DOHH2 (cell line): ENCODE measurements at regions not wholly inside any gene's neighbourhood (a gene's known extent, or its start where the extent isn't known, plus 50 kb on each side); places are given as distances from the start of the nearest gene placed in this dataset.

Experiments used
- H3F3A ChIP-seq: fragments of 200-600 bp; sonication (generic), shearing (Covaris generic); 2 replicates; pipeline ENCODE4 v1.6.0; 2016; ENCODE audit warnings: antibody characterized with exemption, mild to moderate bottlenecking; ENCODE audit not compliant: control insufficient read depth, insufficient read depth
- H3K27ac ChIP-seq: fragments of 200-600 bp; sonication (generic); 2 replicates; pipeline ENCODE4 v1.5.1; 2014; ENCODE audit warnings: low read depth, mild to moderate bottlenecking, low read length, moderate library complexity
- H3K27me3 ChIP-seq: fragments of 200-600 bp; sonication (generic); 2 replicates; pipeline ENCODE4 v1.6.1; 2014; ENCODE audit warnings: mild to moderate bottlenecking, low read length, mixed read lengths; ENCODE audit not compliant: control insufficient read depth
- H3K36me3 ChIP-seq: fragments of 200-600 bp; sonication (generic); 2 replicates; pipeline ENCODE4 v1.6.1; 2014; ENCODE audit warnings: mild to moderate bottlenecking, low read length, moderate library complexity, mixed read lengths; ENCODE audit not compliant: control insufficient read depth
- H3K4me1 ChIP-seq: fragments of 200-600 bp; sonication (generic); 2 replicates; pipeline ENCODE4 v1.6.1; 2014; ENCODE audit warnings: mild to moderate bottlenecking, low read length, mixed read lengths; ENCODE audit not compliant: control insufficient read depth
- H3K4me2 ChIP-seq: fragments of 200-600 bp; sonication (generic); 2 replicates; pipeline ENCODE4 v1.6.0; 2014; ENCODE audit warnings: mild to moderate bottlenecking, low read length, moderate library complexity
- H3K4me3 ChIP-seq: fragments of 200-600 bp; sonication (generic); 2 replicates; pipeline ENCODE4 v1.5.1; 2014; ENCODE audit warnings: mild to moderate bottlenecking, low read length, mixed read lengths
- H3K79me2 ChIP-seq: fragments of 200-600 bp; sonication (generic); 2 replicates; pipeline ENCODE4 v1.6.1; 2014; ENCODE audit warnings: mild to moderate bottlenecking, low read length, mixed read lengths; ENCODE audit not compliant: control insufficient read depth
- H3K9me2 ChIP-seq: fragments of 200-600 bp; sonication (generic); replicated peaks from 2 replicates; pipeline ENCODE4 v1.6.1; 2014; ENCODE audit warnings: mild to moderate bottlenecking, low read length, mixed read lengths; ENCODE audit not compliant: control insufficient read depth
- H3K9me3 ChIP-seq: fragments of 200-600 bp; sonication (generic); 2 replicates; pipeline ENCODE4 v1.6.1; 2014; ENCODE audit warnings: antibody characterized with exemption, low read length, mixed read lengths; ENCODE audit not compliant: control insufficient read depth, insufficient read depth
- H4K20me1 ChIP-seq: fragments of 200-600 bp; sonication (generic); 2 replicates; pipeline ENCODE4 v1.6.0; 2014; ENCODE audit warnings: low read depth, mild to moderate bottlenecking, antibody characterized with exemption, low read length, moderate library complexity; ENCODE audit not compliant: control insufficient read depth, insufficient read depth
- EZH2phosphoT487 ChIP-seq: fragments of 200-600 bp; sonication (generic); IDR thresholded peaks from 2 replicates; pipeline ENCODE4 v1.6.1; 2017; ENCODE audit warnings: borderline replicate concordance, mild to moderate bottlenecking, antibody characterized with exemption, low read length, moderate library complexity, mixed read lengths
- TF ChIP-seq, protein P1 (sequence below): fragments of 200-600 bp; sonication (generic); IDR thresholded peaks from one replicate; pipeline ENCODE4 v1.5.1; 2014; ENCODE audit warnings: antibody characterized with exemption, mild to moderate bottlenecking, low read depth, low read length; ENCODE audit not compliant: poor library complexity, severe bottlenecking

DNA sequence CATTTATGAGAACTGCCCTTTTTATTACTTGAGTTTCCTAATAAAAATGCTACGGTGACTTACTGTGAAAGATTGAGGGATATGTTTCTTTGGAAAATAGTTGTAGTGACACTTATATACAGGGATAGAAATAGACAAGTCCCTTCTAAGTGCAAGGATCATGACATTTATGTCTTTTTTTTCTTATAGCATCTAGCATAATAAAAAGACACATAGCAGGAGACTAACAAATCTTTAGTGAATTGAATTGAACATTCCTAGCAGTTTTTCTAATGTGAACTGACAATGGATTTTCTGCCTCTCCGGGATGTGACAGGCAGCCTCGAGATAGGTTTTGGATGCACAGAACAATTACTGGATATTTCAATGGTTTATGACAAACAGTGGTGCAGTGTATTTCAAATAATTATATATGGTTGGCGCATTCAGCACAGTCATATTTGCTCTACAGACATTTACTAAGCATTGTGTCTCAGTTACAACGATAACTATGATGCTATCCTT, 562.8 kb downstream of the ADCYAP1 start:
- Histone ChIP-seq H3K4me3 (no peak overlapping the region), H3K9me3 (no peaks in the 10 kb centered on the region), H3K4me1 (no peaks in the 10 kb centered on the region), H3K79me2 (no peaks in the 10 kb centered on the region), H3K36me3 (no peaks in the 10 kb centered on the region), H3K9me2 (no peaks in the 10 kb centered on the region), H3K27me3 (no peaks in the 10 kb centered on the region), H3F3A (no peaks in the 10 kb centered on the region), H4K20me1 (no peaks in the 10 kb centered on the region), H3K27ac (no peak overlapping the region), H3K4me2 (no peak overlapping the region)
- TF ChIP-seq, protein P1, sequence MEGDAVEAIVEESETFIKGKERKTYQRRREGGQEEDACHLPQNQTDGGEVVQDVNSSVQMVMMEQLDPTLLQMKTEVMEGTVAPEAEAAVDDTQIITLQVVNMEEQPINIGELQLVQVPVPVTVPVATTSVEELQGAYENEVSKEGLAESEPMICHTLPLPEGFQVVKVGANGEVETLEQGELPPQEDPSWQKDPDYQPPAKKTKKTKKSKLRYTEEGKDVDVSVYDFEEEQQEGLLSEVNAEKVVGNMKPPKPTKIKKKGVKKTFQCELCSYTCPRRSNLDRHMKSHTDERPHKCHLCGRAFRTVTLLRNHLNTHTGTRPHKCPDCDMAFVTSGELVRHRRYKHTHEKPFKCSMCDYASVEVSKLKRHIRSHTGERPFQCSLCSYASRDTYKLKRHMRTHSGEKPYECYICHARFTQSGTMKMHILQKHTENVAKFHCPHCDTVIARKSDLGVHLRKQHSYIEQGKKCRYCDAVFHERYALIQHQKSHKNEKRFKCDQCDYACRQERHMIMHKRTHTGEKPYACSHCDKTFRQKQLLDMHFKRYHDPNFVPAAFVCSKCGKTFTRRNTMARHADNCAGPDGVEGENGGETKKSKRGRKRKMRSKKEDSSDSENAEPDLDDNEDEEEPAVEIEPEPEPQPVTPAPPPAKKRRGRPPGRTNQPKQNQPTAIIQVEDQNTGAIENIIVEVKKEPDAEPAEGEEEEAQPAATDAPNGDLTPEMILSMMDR: no peak
- TF ChIP-seq EZH2phosphoT487: no peak

DNA sequence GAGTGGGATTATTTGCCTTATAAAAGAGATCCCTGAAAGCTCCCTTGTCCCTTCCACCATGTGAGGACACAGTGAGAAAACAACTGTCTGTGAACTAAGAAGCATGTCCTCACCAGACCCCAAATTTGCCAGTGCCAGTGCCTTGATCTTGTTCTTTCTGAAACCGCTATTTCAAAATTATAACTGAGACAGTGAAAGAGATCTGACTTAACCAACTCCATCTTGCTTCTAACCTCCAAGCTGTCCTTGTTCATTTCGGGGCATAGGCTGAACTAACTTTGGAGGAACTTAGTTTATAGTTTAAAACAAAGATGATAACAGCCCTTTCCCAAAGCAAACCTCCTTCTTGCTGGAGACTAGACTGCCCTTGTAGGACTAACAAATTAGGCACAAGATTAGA, 563.9 kb downstream of the ADCYAP1 start:
- no peaks in the 10 kb centered on the region for H3K79me2 ChIP-seq
- H3K4me1 ChIP-seq: no peaks in the 10 kb centered on the region
- no peak overlapping the region for H3K27ac ChIP-seq
- TF ChIP-seq, protein P1: no peak
- TF ChIP-seq EZH2phosphoT487: no peak
- no peaks in the 10 kb centered on the region for H3K9me2 ChIP-seq
- H3F3A ChIP-seq: no peaks in the 10 kb centered on the region
- H3K9me3 ChIP-seq: no peaks in the 10 kb centered on the region
- no peaks in the 10 kb centered on the region for H4K20me1 ChIP-seq
- no peak overlapping the region for H3K4me3 ChIP-seq
- H3K27me3 ChIP-seq: no peaks in the 10 kb centered on the region
- H3K4me2 ChIP-seq: no peak overlapping the region
- no peaks in the 10 kb centered on the region for H3K36me3 ChIP-seq

DNA sequence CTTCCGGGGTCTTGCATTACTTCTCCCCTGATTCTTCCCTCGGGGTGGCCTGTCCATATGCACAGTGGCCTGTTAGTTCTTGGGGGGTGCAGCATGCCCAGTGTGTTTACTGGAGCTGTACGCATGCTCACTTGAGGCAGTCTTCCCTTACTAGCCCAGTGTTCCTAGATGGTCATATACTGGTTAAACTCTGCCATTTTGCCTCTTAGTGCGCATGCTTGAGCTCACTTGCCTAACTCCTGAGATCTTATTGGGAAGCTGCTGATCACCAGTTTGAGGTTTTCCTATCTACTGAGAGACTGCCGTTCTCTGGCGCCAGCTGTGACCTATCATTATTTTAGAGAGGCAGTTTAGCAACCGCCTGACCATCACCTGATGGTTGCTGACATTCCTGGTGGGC, 571.2 kb downstream of the ADCYAP1 start:
- no peaks in the 10 kb centered on the region for H3K4me1 ChIP-seq
- no peak overlapping the region for H3K4me2 ChIP-seq
- TF ChIP-seq, protein P1: no peak
- TF ChIP-seq EZH2phosphoT487: no peak
- H3K36me3 ChIP-seq: no peaks in the 10 kb centered on the region
- no peaks in the 10 kb centered on the region for H4K20me1 ChIP-seq
- H3K4me3 ChIP-seq: no peak overlapping the region
- no peaks in the 10 kb centered on the region for H3K9me2 ChIP-seq
- no peaks in the 10 kb centered on the region for H3K27me3 ChIP-seq
- no peak overlapping the region for H3K27ac ChIP-seq
- H3K79me2 ChIP-seq: no peaks in the 10 kb centered on the region
- H3K9me3 ChIP-seq: no peaks in the 10 kb centered on the region
- no peaks in the 10 kb centered on the region for H3F3A ChIP-seq

DNA sequence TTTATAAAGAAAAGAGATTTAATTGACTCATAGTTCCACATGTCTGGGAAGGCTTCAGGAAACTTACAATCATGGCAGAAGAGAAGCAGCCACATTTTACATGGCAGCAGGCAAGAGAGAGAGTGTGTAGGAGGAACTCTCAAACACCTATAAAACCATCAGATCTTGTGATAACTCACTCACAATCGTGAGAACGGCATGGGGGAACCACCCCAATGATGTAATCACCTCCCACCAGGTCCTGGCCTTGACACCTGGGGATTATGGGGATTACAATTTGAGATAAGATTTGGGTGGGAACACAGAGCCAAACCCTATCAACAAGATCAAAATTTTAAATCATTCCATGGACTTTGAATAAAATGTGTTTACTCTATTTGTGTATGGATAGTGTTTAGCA, 575.6 kb downstream of the ADCYAP1 start:
- Histone ChIP-seq H3K9me3 (no peaks in the 10 kb centered on the region), H3F3A (no peaks in the 10 kb centered on the region), H3K79me2 (no peaks in the 10 kb centered on the region), H3K4me2 (no peak overlapping the region), H3K36me3 (no peaks in the 10 kb centered on the region), H3K9me2 (no peaks in the 10 kb centered on the region), H3K4me3 (no peak overlapping the region), H3K4me1 (no peaks in the 10 kb centered on the region), H3K27ac (no peak overlapping the region), H4K20me1 (no peaks in the 10 kb centered on the region), H3K27me3 (no peaks in the 10 kb centered on the region)
- TF ChIP-seq EZH2phosphoT487: no peak
- TF ChIP-seq, protein P1: no peak
